ENCODE measurements at regions not wholly inside any gene's neighbourhood (a gene's known extent, or its start where the extent isn't known, plus 50 kb on each side); places are given as distances from the start of the nearest gene placed in this dataset. TPM values are rescaled to one million over a fixed set of nuclear protein-coding genes. Genes with fewer than 3 reads are reported as not detected.

Small RNAs in the stretch of these regions (small RNA-seq; reads per million reads assigned to genes)
- not detected for gene RNA5SP236 (ENCODE audit: low replicate concordance)

Measured in GM23338 (cell line).